HG03066 (cell line): ENCODE measurements at regions not wholly inside any gene's neighbourhood (a gene's known extent, or its start where the extent isn't known, plus 50 kb on each side); places are given as distances from the start of the nearest gene placed in this dataset.

Experiments
- ATAC-seq: cut with Tn5 transposase; IDR thresholded peaks from one replicate; pipeline ENCODE4 v1.9.1; 2021; ENCODE audit warnings: low read depth; ENCODE audit not compliant: unreplicated experiment

DNA sequence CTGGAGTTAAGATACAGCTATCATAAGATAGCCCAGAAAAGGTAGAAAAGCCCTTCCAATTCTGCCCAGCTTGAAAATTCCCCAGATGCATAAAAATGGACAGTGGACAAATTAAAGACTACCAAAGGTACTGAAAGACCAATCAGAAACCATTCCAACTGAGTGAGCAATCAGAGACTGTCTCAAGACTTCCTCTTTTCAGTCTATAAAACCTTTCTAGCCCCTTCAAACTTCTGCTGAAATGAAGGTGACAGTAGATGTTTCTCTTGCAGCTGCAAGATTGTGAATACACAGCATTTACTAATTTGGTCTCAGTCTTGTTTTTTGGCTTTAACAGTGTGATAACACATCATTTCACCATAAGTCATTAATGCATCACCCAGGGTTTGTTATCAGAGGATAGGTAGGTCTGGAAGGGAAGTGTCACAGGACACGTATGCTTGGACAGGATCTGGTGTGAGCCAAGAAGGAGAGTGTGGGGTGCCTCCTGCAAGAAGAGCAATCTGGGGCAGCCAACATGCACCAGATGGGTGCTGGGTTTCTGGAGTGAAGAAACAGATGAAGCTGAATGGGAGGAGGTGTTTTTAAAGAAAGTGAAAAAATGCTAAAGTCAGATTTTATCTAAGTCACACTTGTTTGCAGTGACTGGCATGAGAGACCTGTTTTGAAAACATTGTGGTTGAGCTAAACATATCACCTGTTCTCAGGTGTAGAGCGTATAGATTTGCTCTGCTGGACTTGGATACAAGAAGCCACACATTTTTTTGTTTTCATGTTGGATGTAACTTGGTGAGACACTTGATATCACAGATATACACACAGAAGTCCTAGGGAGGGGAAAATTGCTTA, 75.3 kb upstream of the DDX18 start:
- no peak for ATAC-seq

DNA sequence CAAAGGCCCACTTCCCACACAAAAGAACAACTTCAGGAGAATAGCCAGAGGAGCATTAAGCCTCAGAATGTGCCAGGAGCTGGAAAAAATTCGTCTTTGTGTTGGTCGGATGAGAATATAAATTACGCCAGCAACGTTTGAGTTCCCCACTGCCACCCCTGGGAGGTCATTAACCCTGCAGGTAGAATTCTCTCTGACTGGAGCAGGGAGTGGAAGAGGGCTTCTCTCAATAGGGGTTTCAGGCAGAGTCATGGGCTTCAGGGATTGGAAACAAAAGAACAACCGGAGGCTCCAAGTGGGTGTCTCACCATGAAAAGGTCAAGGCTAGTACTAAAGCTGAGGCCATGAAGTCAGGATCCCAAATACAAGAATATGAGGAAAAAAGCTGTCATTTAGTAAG, 69.0 kb upstream of the DDX18 start:
- no peak for ATAC-seq

DNA sequence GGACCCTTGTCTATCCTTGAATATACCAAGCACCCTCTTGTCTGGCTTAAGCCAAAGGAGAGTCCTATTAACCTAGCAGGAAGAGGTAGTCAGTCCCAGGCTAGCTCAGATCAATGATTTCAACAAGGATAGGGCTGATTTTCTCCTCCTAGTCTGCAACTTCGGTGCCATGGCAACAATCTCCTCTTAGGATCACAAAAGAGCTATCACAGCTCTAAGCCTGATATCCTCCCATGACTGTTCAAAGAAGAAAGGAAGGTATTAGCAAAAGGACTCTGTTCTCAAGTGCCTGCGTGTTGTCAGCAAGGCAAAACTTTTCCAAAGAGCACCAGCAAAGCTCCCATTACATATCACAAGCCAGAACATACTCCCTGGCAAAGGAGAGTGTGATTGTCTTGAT, 58.7 kb upstream of the DDX18 start:
- ATAC-seq: no peak

DNA sequence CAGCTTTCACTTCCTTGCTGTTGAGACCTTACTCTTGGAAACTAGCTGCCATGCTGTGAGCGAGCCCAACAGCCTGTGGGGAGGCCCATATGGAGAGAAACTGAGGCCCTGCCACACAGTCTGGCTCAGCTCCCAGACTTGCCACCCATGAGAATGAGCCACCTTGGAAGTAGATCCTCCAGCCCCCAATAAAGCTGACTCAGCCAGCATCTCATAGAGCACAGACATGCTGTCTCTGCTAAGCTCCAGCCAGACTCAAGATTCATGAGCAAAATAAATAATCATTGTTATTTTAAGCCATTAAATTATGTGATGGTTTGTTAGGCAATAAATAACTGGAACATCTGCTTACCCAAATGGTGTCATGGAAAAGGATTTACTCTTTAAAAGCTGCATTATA, 53.6 kb upstream of the DDX18 start:
- no peak for ATAC-seq

DNA sequence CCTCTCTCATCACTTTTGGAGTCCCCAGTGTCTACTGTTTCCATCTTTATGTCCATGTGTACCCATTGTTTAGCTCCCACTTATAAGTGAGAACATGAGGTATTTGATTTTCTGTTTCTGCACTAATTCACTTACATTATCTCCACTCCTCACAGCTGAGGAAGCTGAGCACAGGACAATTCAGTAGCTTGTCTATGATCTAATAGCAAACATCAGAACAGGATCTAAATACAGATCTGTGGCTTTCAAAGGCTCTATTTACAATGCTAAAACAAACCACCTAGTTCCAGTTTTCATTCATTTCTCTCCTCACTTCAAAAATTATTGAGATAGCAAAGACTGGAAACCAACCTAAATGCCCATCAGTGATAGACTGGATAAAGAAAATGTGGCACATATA, 52.0 kb upstream of the DDX18 start:
- ATAC-seq: no peak

- no peak for ATAC-seq
These were observed 50.7 kb upstream of the DDX18 start for GRCh38 chr2:117763804-117764203.
